NCI-H2196 treated with DMSO at 0.1 percent for 48 hours (cell line): ENCODE measurements at regions not wholly inside any gene's neighbourhood (a gene's known extent, or its start where the extent isn't known, plus 50 kb on each side); places are given as distances from the start of the nearest gene placed in this dataset.

ENCODE experiments used
- DNase-seq: peaks from one replicate; lab custom pipeline; 2025; ENCODE audit not compliant: unreplicated experiment; lab: John Stamatoyannopoulos, UW

DNA sequence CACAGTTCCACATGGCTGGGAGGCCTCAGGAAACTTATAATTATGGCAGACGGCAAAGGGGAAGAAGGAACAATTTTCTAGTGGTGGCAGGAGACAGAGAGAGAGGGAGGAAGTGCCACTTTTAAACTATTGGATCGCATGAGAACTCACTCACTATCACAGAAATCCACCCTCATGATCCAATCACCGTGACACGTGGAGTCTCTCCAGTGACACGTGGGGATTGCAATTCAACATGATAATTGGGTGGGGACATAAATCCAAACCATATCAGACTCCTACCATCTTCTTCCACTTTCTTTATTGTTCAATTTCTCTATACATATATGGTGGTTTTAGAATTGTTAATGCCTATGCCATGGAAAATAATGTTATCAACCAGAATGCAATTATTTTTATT, 103.7 kb upstream of the SYT1 start:
- DNase-seq = no peak

DNA sequence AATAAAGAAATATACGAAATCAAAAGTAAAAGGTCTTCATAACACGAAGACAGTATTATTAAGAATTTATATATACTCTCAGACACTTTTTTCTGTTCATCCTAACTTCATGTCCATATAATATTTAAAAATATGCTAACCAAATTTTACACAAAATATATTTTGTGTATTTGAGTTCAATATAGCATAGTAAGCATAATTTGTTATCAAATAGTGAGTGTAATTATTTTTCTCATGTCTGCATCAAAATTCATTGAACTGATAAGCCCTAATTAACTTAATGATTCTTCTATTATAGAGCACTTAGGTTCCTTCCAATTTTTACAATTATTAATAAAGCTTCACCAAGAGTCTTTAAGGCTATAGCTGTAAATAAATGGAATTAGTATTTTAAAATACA, 99.7 kb upstream of the SYT1 start:
- DNase-seq = no peak

DNA sequence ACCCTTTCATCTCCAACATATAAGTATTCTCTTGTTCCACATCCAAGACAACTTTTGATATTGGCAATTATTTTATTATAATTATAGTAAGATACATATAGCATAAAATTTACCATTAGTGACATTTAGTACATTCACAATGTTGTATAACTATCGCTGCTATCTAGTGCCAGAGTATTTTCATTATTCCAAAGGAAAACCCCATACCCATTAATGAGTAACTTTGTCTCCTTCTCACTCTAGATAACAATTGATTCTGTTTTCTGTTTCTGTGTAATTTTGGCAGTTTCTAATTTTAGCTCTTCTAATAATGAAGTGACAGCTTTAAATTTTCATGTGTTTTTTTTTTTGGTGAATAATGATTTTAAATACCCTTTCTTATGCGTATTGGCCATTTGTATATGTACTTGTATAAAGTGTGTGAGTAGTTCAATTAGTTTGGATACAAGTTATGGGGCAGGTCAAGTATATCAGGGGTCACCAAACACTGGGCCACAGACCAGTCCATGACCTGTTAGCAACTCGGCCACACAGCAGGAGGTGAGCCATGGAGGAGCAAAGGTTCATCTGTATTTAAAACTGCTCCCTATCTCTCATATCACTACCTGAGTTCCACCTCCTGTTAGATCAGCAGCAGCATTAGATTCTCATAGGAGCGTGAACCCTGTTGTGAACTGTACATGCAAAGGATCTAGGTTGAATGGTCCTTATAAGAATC, 97.2 kb upstream of the SYT1 start:
- DNase-seq = no peak

DNA sequence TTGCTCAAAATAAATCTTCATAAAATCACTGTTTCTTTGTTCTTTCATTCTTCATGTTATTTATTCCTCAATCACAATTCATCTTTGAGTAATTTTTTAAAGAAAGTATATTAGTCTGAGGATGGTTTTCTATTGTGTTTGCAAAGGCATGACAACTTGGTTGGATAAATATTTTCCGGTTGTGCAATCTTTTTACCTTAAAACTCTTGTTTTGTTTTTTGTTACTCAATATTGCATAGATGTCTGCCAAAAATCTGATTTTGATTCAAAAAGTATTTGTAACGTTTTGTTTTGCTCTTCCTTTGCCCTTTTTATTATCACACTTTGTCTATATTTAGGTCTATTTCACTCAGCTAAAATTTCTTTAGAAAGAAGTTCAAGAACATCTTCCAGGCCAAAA, 86.2 kb upstream of the SYT1 start:
- DNase-seq = no peak

DNA sequence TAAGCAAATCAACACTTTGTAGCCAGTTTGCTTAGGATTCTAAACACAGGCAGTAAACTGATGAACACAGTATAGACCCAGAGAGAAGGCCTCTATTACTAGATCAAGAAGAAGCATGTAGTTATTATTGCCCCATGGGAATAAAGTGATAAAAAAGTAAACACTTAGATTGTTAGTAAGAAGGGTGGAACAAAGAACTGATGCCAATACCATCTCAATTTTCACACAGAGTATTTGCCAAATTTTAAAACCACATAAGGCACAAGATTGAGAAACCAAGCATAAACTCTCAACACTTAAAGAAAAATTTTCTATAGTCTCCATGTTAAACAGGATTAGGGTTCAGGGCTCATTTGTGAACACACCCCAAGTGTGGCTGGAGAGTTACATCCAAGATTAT, 77.0 kb upstream of the SYT1 start:
- DNase-seq = no peak

DNA sequence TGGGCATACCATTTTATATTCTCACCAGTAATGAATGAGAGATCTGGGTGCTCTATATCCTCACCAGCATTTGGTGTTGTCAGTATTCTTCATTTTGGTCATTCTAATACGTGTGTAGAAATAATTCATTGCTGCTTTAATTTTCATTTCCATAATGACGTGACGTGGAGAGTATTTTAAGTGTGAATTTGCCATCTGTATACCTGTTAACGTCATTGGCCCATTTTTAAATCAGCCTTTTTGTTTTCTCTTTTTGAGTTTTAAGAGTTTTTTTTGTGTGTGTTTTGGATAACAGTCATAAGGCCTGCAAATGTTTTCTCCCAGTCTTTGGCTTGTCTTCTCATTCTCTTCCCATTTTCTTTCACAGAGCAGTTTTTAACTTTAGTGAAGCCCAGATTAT, 74.4 kb upstream of the SYT1 start:
- no peak for DNase-seq

DNA sequence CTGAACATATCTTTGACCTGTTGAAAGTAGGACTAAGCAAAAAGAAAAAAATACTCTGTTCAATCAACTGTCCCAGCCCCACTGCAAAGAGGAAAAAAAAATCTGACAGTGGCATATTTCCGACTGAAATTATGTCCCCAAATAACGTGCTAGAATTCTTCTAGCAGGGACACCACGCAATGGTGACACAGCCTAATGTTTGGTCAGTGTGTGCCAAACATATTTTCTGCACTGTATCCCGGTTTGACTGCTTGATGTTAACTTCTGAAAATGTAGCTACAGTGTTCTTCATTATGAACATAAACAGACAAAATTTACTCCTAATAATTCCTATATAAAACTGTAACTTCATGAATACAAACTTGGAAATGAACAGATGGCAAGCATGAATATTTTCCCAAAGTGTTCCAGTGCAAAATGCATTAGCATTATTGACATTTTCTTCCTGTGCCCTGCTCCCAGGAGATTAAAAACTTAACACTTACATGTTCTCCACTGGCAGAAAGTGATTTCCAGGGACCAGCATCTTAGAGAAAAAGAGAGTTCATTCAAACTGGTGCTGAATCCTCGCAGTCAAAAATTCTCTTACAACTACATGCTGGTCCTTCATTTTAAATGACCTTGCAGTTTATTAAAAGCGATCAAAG, 72.4 kb upstream of the SYT1 start:
- DNase-seq = no peak

DNA sequence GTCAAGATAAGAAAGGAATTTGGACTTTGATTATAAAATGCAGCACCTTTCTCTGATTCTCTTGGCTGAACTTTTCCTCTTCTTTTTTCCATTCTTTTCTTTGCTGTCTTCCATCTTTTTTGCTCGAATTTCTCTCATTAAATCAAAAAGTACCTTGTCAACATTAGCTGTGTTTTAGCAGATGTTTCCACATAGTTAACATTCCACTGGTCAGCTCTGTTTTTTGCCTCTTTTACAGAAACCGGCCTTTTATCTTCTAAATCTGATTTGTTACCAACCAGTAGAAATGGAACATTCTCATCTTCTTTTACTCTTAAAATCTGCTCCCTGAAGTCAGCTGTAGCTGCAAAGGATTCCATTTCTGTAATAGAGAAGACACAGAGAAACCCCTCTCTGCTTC, 71.1 kb upstream of the SYT1 start:
- DNase-seq = no peak

DNA sequence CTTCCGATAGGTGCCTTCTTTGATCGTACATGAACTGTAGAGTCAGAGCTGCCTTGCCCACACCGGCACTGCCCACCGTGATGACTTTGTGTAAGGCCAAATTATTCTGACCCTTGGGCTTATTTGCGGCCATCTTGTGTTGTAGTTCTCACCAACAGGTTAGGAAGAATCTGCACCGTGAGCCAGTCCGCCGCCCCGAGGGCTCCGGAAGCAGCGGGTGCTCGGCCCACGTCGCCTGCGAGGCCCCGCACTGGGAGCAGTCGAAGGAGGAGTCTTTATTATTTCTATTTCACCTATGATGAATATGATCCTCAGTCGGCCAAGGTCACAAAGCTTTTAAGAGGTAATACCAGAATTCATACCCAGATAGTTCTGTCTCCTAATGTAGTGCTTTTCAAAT, 70.6 kb upstream of the SYT1 start:
- DNase-seq = no peak

DNA sequence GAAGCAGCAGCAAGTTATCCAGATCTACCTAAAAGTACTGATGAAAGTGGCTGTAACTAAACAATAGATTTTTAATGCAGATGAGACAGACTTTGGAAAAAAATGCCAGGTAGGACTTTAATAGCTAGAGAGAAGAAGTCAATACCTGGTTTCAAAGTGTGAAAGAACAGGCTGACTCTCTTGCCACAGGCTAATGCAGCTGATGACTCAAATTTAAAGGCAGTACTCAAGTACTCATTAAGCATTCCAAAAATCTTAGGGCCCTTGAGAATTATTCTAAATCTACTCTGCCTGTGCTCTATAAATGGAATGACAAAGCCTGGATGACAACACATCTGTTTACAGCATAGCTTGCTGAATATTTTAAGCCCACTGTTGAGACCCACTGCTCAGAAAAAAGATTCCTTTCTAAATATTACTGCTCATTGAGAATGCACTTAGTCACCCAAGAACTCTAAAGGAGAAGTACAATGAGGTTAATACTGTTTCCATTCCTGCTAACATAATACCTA, 68.6 kb upstream of the SYT1 start:
- DNase-seq = no peak

DNA sequence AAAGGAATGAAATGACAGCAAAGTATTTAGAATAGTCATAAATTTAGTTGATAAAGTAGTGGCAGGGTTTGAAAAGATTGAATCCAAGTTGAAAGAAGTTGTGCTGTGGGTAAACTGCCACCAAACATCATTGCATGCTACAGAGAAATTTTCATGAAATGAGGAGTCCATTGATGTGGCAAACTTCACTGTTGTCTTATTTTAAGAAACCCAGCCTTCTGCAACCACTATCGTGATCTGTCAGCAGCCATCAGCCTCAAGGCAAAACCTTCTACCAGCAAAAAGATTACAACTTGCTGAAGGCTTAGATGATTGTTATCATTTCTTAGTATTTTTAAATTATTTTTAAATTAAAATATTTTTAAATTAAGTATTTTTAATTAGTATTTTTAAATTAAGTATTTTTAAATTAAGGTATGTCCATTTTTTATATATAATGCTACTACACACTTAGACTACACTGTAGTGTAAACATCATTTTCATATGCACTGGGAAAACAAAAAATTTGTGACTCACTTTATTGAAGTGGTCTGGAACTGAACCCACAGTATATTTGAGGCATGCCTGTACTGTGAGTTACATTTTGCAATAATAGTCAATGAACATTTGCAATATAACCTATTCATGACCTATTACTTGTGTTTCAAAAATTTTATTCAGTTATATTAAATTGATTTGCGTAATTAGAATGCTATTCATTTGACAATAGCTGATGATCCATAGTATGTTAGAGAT, 67.2 kb upstream of the SYT1 start:
- DNase-seq = no peak

DNA sequence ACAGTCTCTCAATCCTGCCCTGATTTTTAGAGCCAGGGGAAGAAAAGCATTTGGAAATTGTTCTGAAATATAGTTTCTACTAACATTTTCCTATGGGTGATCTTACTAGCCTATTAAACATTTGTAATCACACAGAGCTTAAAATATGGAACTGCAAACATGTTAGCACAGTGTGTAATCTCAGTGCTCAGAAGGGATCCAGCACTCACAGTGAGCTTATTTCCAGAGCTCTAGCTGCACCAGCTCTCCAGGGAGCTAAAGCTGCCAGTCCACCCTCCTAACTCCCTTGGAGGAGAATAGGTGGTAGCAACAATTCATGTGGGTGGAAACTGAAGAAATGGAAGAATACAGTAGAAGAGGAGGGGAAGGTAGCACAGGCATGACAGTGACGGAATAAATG, 64.9 kb upstream of the SYT1 start:
- no peak for DNase-seq

DNA sequence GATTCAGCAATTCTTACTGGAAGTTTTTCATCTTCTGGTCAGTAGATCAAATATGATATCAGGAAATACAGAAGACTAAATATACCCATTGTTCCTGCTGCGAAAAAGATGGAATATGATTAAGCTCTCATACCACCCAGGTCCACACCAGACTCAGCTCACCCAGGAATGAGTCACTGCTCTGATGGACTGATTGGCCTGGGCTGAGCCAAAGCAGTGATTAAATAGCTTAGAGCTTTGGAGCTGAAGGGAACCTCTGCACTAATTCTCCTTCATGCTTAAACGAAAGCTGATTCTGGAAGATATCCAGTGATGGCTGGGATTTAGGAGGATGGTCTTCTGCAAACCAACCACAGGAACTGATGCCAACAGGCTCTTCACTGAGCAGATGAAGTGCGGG, 62.0 kb upstream of the SYT1 start:
- DNase-seq = no peak

DNA sequence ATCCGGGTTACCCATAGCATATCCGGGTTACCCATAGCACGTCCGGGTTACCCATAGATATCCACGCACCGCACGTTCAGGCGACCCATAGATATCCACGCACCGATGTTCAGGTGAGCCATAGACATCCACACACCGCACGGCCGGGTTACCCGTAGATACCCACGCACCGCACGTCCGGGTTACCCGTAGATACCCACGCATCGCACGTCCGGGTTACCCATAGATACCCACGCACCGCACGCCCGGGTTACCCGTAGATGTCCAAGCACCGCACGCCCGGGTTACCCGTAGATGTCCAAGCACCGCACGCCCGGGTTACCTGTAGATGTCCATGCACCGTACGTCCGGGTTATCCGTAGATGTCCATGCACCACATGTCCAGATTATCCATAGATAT, 60.3 kb upstream of the SYT1 start:
- no peak for DNase-seq
